ENCODE measurements at regions not wholly inside any gene's neighbourhood (a gene's known extent, or its start where the extent isn't known, plus 50 kb on each side); places are given as distances from the start of the nearest gene placed in this dataset.

GRCh38 chr12:76623931-76624330, 64.4 kb upstream of the OSBPL8 start:
- no peaks in the 10 kb centered on the region for H3K27me3 Mint-ChIP-seq (ENCODE audit: insufficient read depth, unreplicated experiment)
- Histone ChIP-seq H3K36me3 (ENCODE audit: control insufficient read depth, insufficient read depth, low read length) (no peaks in the 10 kb centered on the region), H3K27me3 (replicated peaks; ENCODE audit: control insufficient read depth, insufficient read depth, low read length) (no peaks in the 10 kb centered on the region), H3K9me3 (no peaks in the 10 kb centered on the region), H3K4me3 (ENCODE audit: low read depth, low read length) (no peak overlapping the region), H3K4me1 (peaks cover 14% of the 10 kb centered on the region)
- H3K4me1 Mint-ChIP-seq (ENCODE audit: low read depth, unreplicated experiment) = no peaks in the 10 kb centered on the region
- no peaks in the 10 kb centered on the region for H3K9me3 Mint-ChIP-seq (ENCODE audit: unreplicated experiment)
- no peak for DNase-seq
- no peak overlapping the region for H3K4me3 Mint-ChIP-seq (ENCODE audit: unreplicated experiment)
- no peak overlapping the region for H3K27ac Mint-ChIP-seq (ENCODE audit: unreplicated experiment)
- intact Hi-C loops (cut with micrococcal nuclease; ENCODE audit: unreplicated experiment) = loop anchor here (5.0 kb wide), 1 partner anchor 63 kb away; no protein-coding TSS in a partner anchor
- ChIA-PET POLR2A (no interaction called here), CTCF (no interaction called here)
- no TSS peak for BruUV-seq (replicated peaks)
- no peaks in the 10 kb centered on the region for H3K36me3 Mint-ChIP-seq (ENCODE audit: insufficient read depth, unreplicated experiment)
- TF ChIP-seq, protein P1, sequence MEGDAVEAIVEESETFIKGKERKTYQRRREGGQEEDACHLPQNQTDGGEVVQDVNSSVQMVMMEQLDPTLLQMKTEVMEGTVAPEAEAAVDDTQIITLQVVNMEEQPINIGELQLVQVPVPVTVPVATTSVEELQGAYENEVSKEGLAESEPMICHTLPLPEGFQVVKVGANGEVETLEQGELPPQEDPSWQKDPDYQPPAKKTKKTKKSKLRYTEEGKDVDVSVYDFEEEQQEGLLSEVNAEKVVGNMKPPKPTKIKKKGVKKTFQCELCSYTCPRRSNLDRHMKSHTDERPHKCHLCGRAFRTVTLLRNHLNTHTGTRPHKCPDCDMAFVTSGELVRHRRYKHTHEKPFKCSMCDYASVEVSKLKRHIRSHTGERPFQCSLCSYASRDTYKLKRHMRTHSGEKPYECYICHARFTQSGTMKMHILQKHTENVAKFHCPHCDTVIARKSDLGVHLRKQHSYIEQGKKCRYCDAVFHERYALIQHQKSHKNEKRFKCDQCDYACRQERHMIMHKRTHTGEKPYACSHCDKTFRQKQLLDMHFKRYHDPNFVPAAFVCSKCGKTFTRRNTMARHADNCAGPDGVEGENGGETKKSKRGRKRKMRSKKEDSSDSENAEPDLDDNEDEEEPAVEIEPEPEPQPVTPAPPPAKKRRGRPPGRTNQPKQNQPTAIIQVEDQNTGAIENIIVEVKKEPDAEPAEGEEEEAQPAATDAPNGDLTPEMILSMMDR (IDR thresholded peaks at IDR 0.05; ENCODE audit: insufficient read depth in 1 of 2, low read depth in 1 of 2, low read length in 1 of 2, severe bottlenecking in 1 of 2, unreplicated experiment in 1 of 2) = no peak

- CTCF ChIA-PET = no interaction called here
Observed at GRCh38 chr12:76627346-76628135, 68.0 kb upstream of the OSBPL8 start.

GRCh38 chr12:76628745-76629144, 69.2 kb upstream of the OSBPL8 start:
- H3K9me3 ChIP-seq = no peaks in the 10 kb centered on the region
- Mint-ChIP-seq H3K27me3 (ENCODE audit: insufficient read depth, unreplicated experiment) (no peaks in the 10 kb centered on the region), H3K27ac (ENCODE audit: unreplicated experiment) (no peak overlapping the region), H3K4me1 (ENCODE audit: low read depth, unreplicated experiment) (no peaks in the 10 kb centered on the region), H3K36me3 (ENCODE audit: insufficient read depth, unreplicated experiment) (no peaks in the 10 kb centered on the region), H3K9me3 (ENCODE audit: unreplicated experiment) (no peaks in the 10 kb centered on the region), H3K4me3 (ENCODE audit: unreplicated experiment) (no peak overlapping the region)
- H3K4me1 ChIP-seq = peaks cover 13% of the 10 kb centered on the region; the same call in 1 of the 2 replicates
- TF ChIP-seq, protein P1 (IDR thresholded peaks at IDR 0.05; ENCODE audit: insufficient read depth in 1 of 2, low read depth in 1 of 2, low read length in 1 of 2, severe bottlenecking in 1 of 2, unreplicated experiment in 1 of 2) = no peak
- no peaks in the 10 kb centered on the region for H3K27me3 ChIP-seq (replicated peaks; ENCODE audit: control insufficient read depth, insufficient read depth, low read length)
- intact Hi-C loops (cut with micrococcal nuclease; ENCODE audit: unreplicated experiment) = no loop called here
- no peak for DNase-seq
- ChIA-PET CTCF (no interaction called here), POLR2A (no interaction called here)
- H3K4me3 ChIP-seq (ENCODE audit: low read depth, low read length) = no peak overlapping the region
- BruUV-seq (replicated peaks) = no TSS peak
- no peaks in the 10 kb centered on the region for H3K36me3 ChIP-seq (ENCODE audit: control insufficient read depth, insufficient read depth, low read length)

More at GRCh38 chr12:76627346-76628135, 68.0 kb upstream of the OSBPL8 start:
- intact Hi-C loops (cut with micrococcal nuclease; ENCODE audit: unreplicated experiment) = no loop called here
- Histone ChIP-seq H3K4me1 (peaks cover 13% of the 10 kb centered on the region), H3K4me3 (ENCODE audit: low read depth, low read length) (no peak overlapping the region), H3K36me3 (ENCODE audit: control insufficient read depth, insufficient read depth, low read length) (no peaks in the 10 kb centered on the region), H3K9me3 (no peaks in the 10 kb centered on the region), H3K27me3 (replicated peaks; ENCODE audit: control insufficient read depth, insufficient read depth, low read length) (no peaks in the 10 kb centered on the region)
- TF ChIP-seq, protein P1 (IDR thresholded peaks at IDR 0.05; ENCODE audit: insufficient read depth in 1 of 2, low read depth in 1 of 2, low read length in 1 of 2, severe bottlenecking in 1 of 2, unreplicated experiment in 1 of 2) = no peak
- Mint-ChIP-seq H3K4me3 (ENCODE audit: unreplicated experiment) (no peak overlapping the region), H3K9me3 (ENCODE audit: unreplicated experiment) (no peaks in the 10 kb centered on the region), H3K36me3 (ENCODE audit: insufficient read depth, unreplicated experiment) (no peaks in the 10 kb centered on the region), H3K27ac (ENCODE audit: unreplicated experiment) (no peak overlapping the region), H3K4me1 (ENCODE audit: low read depth, unreplicated experiment) (no peaks in the 10 kb centered on the region), H3K27me3 (ENCODE audit: insufficient read depth, unreplicated experiment) (no peaks in the 10 kb centered on the region)
- no peak for DNase-seq
- BruUV-seq (replicated peaks) = no TSS peak
- POLR2A ChIA-PET = no interaction called here

Measured in Caco-2 (cell line).